Upper lobe of left lung (tissue), 4 donors: ENCODE measurements at regions not wholly inside any gene's neighbourhood (a gene's known extent, or its start where the extent isn't known, plus 50 kb on each side); places are given as distances from the start of the nearest gene placed in this dataset.

Source experiments
- EP300 ChIP-seq, 4 donors: sonication (generic); formaldehyde crosslinking; IDR thresholded peaks; one replicate each; pipeline ENCODE4 v1.5.1; 2017; ENCODE audit warnings: antibody characterized with exemption in 4 of 4, control low read depth in 2 of 4
- POLR2A ChIP-seq, 4 donors: fragments of 450-650 bp; IDR thresholded peaks; one replicate each; pipeline ENCODE4 v1.5.1; 2016 to 2017; ENCODE audit warnings: antibody characterized with exemption in 4 of 4, mild to moderate bottlenecking in 2 of 4
- TF ChIP-seq, protein P1 (sequence below), 6 experiments: fragments of 450-650 bp in 4 of 6; fragments of 200-600 bp in 2 of 6; sonication (generic) in 2 of 6; IDR thresholded peaks; one replicate each; pipeline ENCODE4 v1.5.1; 2016 to 2019; ENCODE audit warnings: antibody characterized with exemption in 6 of 6

DNA sequence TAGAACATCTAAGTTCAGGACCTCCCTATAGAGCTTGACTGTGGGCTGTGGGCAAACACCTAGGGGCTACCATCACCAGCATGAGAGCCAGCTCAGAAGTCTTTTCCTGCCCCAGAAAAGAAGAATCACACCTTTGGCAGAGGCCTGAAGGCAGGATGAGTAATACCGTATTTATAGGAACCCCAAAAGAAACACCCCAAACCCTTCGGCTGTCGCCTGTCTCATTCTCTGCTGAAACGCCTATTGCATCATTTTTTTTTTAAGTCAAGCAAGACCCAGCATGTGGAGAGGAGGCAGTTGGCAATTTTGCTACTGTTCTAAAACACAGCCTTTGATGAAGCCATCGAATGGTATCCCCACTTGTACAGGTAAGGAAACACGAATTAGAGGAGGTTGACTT is 436.4 kb downstream of the TFAP2A start:
- TF ChIP-seq POLR2A (IDR thresholded peaks at IDR 0.05) (no peak), EP300 (IDR thresholded peaks at IDR 0.05) (no peak)
- TF ChIP-seq, protein P1, sequence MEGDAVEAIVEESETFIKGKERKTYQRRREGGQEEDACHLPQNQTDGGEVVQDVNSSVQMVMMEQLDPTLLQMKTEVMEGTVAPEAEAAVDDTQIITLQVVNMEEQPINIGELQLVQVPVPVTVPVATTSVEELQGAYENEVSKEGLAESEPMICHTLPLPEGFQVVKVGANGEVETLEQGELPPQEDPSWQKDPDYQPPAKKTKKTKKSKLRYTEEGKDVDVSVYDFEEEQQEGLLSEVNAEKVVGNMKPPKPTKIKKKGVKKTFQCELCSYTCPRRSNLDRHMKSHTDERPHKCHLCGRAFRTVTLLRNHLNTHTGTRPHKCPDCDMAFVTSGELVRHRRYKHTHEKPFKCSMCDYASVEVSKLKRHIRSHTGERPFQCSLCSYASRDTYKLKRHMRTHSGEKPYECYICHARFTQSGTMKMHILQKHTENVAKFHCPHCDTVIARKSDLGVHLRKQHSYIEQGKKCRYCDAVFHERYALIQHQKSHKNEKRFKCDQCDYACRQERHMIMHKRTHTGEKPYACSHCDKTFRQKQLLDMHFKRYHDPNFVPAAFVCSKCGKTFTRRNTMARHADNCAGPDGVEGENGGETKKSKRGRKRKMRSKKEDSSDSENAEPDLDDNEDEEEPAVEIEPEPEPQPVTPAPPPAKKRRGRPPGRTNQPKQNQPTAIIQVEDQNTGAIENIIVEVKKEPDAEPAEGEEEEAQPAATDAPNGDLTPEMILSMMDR (IDR thresholded peaks at IDR 0.05), result no peak
